K562 (cell line): ENCODE measurements at regions not wholly inside any gene's neighbourhood (a gene's known extent, or its start where the extent isn't known, plus 50 kb on each side); places are given as distances from the start of the nearest gene placed in this dataset.

Source experiments
- CTCF ChIP-seq, 3 experiments: IDR thresholded peaks in 2 of 3; conservative IDR thresholded peaks in 1 of 3; 2 replicates each; pipeline ENCODE4 v1.5.1; 2011 to 2012; ENCODE audit warnings: low read length in 3 of 3, mild to moderate bottlenecking in 3 of 3, control low read depth in 2 of 3, improper control_type of control experiment in 1 of 3, inconsistent platforms in 1 of 3, low read depth in 1 of 3, mixed read lengths in 1 of 3, moderate library complexity in 1 of 3; ENCODE audit not compliant: insufficient read depth in 2 of 3
- ELF1 ChIP-seq: fragments of 200-800 bp; sonication (Bioruptor generic); IDR thresholded peaks from 2 replicates; pipeline ENCODE4 v1.6.1; 2016; ENCODE audit warnings: missing genetic modification characterization, missing compliant biosample characterization
- NKRF ChIP-seq: fragments of 450-650 bp; IDR thresholded peaks from 2 replicates; pipeline ENCODE4 v1.6.1; 2016; ENCODE audit warnings: borderline replicate concordance
- SAP30 ChIP-seq: fragments of 200-600 bp; sonication (generic); IDR thresholded peaks from 2 replicates; pipeline ENCODE4 v1.6.1; 2012; ENCODE audit warnings: borderline replicate concordance, low read depth, mild to moderate bottlenecking, moderate library complexity, low read length, control low read depth, inconsistent platforms; ENCODE audit not compliant: insufficient read depth, poor library complexity, severe bottlenecking
- XRCC5 ChIP-seq: fragments of 200-400 bp; formaldehyde crosslinking; IDR thresholded peaks from 2 replicates; pipeline ENCODE4 v1.6.1; 2017; ENCODE audit warnings: low read depth, mild to moderate bottlenecking, low read length
- ZNF274 ChIP-seq: IDR thresholded peaks from 2 replicates; pipeline ENCODE4 v1.6.1; 2011; ENCODE audit warnings: low read depth, mild to moderate bottlenecking, low read length, moderate library complexity, borderline replicate concordance

- TF ChIP-seq ZNF274 (no peak), XRCC5 (no peak), CTCF (IDR thresholded peaks at IDR 0.05 in 2 of 3, conservative IDR thresholded peaks at IDR 0.05 in 1 of 3; ENCODE audit: insufficient read depth in 2 of 3, low read depth in 1 of 3, low read length in 3 of 3) (no peak), SAP30 (no peak), ELF1 (tag) (no peak), NKRF (no peak)
Observed at GRCh38 chr7:13757841-13758240, 231.6 kb downstream of the ETV1 start.
